ENCODE measurements at regions not wholly inside any gene's neighbourhood (a gene's known extent, or its start where the extent isn't known, plus 50 kb on each side); places are given as distances from the start of the nearest gene placed in this dataset.

GRCh38 chrX:139025816-139026215 is 314.3 kb upstream of the FGF13 start:
- TF ChIP-seq CTCF (IDR thresholded peaks at IDR 0.05; ENCODE audit: poor library complexity, severe bottlenecking): no peak
- H3K27me3 ChIP-seq (ENCODE audit: insufficient read depth, poor library complexity, severe bottlenecking): no peaks in the 10 kb centered on the region
- H3K4me3 ChIP-seq (ENCODE audit: severe bottlenecking): no peak overlapping the region
- no peak for ATAC-seq (ENCODE audit: low read depth)
- no peak overlapping the region for H3K27ac ChIP-seq (ENCODE audit: poor library complexity, severe bottlenecking)
- H3K9me3 ChIP-seq (ENCODE audit: severe bottlenecking): no peaks in the 10 kb centered on the region
- no peaks in the 10 kb centered on the region for H3K4me1 ChIP-seq (ENCODE audit: insufficient read depth, poor library complexity, severe bottlenecking)
- H3K36me3 ChIP-seq (ENCODE audit: low read depth): no peaks in the 10 kb centered on the region
- no peak for DNase-seq (ENCODE audit: low spot score)

GRCh38 chrX:139023531-139023930 is 312.0 kb upstream of the FGF13 start:
- H3K9me3 ChIP-seq (ENCODE audit: severe bottlenecking): no peaks in the 10 kb centered on the region

GRCh38 chrX:139020801-139021200 is 309.3 kb upstream of the FGF13 start:
- no peaks in the 10 kb centered on the region for H3K4me1 ChIP-seq (ENCODE audit: insufficient read depth, poor library complexity, severe bottlenecking)
- DNase-seq (ENCODE audit: low spot score) (no peak), ATAC-seq (ENCODE audit: low read depth) (no peak)
- H3K9me3 ChIP-seq (ENCODE audit: severe bottlenecking): no peaks in the 10 kb centered on the region
- no peaks in the 10 kb centered on the region for H3K36me3 ChIP-seq (ENCODE audit: low read depth)
- no peak overlapping the region for H3K27ac ChIP-seq (ENCODE audit: poor library complexity, severe bottlenecking)
- no peak overlapping the region for H3K4me3 ChIP-seq (ENCODE audit: severe bottlenecking)
- no peaks in the 10 kb centered on the region for H3K27me3 ChIP-seq (ENCODE audit: insufficient read depth, poor library complexity, severe bottlenecking)
- TF ChIP-seq CTCF (IDR thresholded peaks at IDR 0.05; ENCODE audit: poor library complexity, severe bottlenecking): no peak

More at GRCh38 chrX:139023531-139023930, 312.0 kb upstream of the FGF13 start:
- no peak overlapping the region for H3K4me3 ChIP-seq (ENCODE audit: severe bottlenecking)
- H3K36me3 ChIP-seq (ENCODE audit: low read depth): no peaks in the 10 kb centered on the region
- no peak for TF ChIP-seq CTCF (IDR thresholded peaks at IDR 0.05; ENCODE audit: poor library complexity, severe bottlenecking)
- H3K27ac ChIP-seq (ENCODE audit: poor library complexity, severe bottlenecking): no peak overlapping the region
- ATAC-seq (ENCODE audit: low read depth) (no peak), DNase-seq (ENCODE audit: low spot score) (no peak)
- H3K27me3 ChIP-seq (ENCODE audit: insufficient read depth, poor library complexity, severe bottlenecking): no peaks in the 10 kb centered on the region
- no peaks in the 10 kb centered on the region for H3K4me1 ChIP-seq (ENCODE audit: insufficient read depth, poor library complexity, severe bottlenecking)

- Histone ChIP-seq H3K4me3 (ENCODE audit: severe bottlenecking) (no peak overlapping the region), H3K27ac (ENCODE audit: poor library complexity, severe bottlenecking) (no peak overlapping the region), H3K4me1 (ENCODE audit: insufficient read depth, poor library complexity, severe bottlenecking) (no peaks in the 10 kb centered on the region), H3K9me3 (ENCODE audit: severe bottlenecking) (no peaks in the 10 kb centered on the region), H3K27me3 (ENCODE audit: insufficient read depth, poor library complexity, severe bottlenecking) (no peaks in the 10 kb centered on the region), H3K36me3 (ENCODE audit: low read depth) (no peaks in the 10 kb centered on the region)
- ATAC-seq (ENCODE audit: low read depth) (no peak), DNase-seq (ENCODE audit: low spot score) (no peak)
- no peak for TF ChIP-seq CTCF (IDR thresholded peaks at IDR 0.05; ENCODE audit: poor library complexity, severe bottlenecking)
Measured at GRCh38 chrX:139018436-139018835, 306.9 kb upstream of the FGF13 start.

- no peak for ATAC-seq (ENCODE audit: low read depth)
- no peak overlapping the region for H3K27ac ChIP-seq (ENCODE audit: poor library complexity, severe bottlenecking)
- no peaks in the 10 kb centered on the region for H3K4me1 ChIP-seq (ENCODE audit: insufficient read depth, poor library complexity, severe bottlenecking)
- H3K36me3 ChIP-seq (ENCODE audit: low read depth): no peaks in the 10 kb centered on the region
- no peak for TF ChIP-seq CTCF (IDR thresholded peaks at IDR 0.05; ENCODE audit: poor library complexity, severe bottlenecking)
- H3K27me3 ChIP-seq (ENCODE audit: insufficient read depth, poor library complexity, severe bottlenecking): no peaks in the 10 kb centered on the region
- no peak overlapping the region for H3K4me3 ChIP-seq (ENCODE audit: severe bottlenecking)
- no peaks in the 10 kb centered on the region for H3K9me3 ChIP-seq (ENCODE audit: severe bottlenecking)
- no peak for DNase-seq (ENCODE audit: low spot score)
Measured at GRCh38 chrX:139015627-139016026, 304.1 kb upstream of the FGF13 start.

Data from RWPE2 (cell line).